Body of pancreas (tissue), 4 donors: ENCODE measurements at regions not wholly inside any gene's neighbourhood (a gene's known extent, or its start where the extent isn't known, plus 50 kb on each side); places are given as distances from the start of the nearest gene placed in this dataset.
A peak's percentile ranks its signal among the peaks of the same experiment; 100 is the strongest.

Source experiments
- ATAC-seq: fragments of 150-250 bp; one replicate; pipeline ENCODE4 v1.9.1; 2016
- DNase-seq, 4 donors: peaks; one replicate each; pipeline ENCODE4 v3.0.0-alpha.2; 2019
- H3K27ac ChIP-seq, 4 donors: fragments of 200-600 bp; sonication (generic); 1 replicate in 3 of 4; 2 replicates in 1 of 4; pipeline versions ENCODE4 v1.5.1 to v1.6.1; 2016 to 2019; ENCODE audit warnings: mild to moderate bottlenecking in 1 of 4, mixed read lengths in 1 of 4, moderate library complexity in 1 of 4
- H3K27me3 ChIP-seq, 2 donors: fragments of 200-600 bp; sonication (generic); one replicate each; pipeline ENCODE4 v1.6.0; 2016; ENCODE audit warnings: mild to moderate bottlenecking in 1 of 2
- H3K36me3 ChIP-seq, 2 donors: fragments of 200-600 bp; sonication (generic); replicated peaks in 1 of 2; 2 replicates each; pipeline ENCODE4 v1.5.1; 2016; ENCODE audit warnings: low read depth in 2 of 2; ENCODE audit not compliant: insufficient read depth in 1 of 2
- H3K4me1 ChIP-seq: fragments of 200-600 bp; sonication (generic); one replicate; pipeline ENCODE4 v1.6.0; 2016
- H3K4me3 ChIP-seq, 2 donors: fragments of 200-600 bp; sonication (generic); 1 replicate in 1 of 2; 2 replicates in 1 of 2; pipeline ENCODE4 v1.5.1; 2016 to 2019
- H3K9me3 ChIP-seq, 3 donors: fragments of 200-600 bp; sonication (generic); 1 replicate in 2 of 3; 2 replicates in 1 of 3; pipeline ENCODE4 v1.5.1; 2016
- CTCF ChIP-seq, 7 experiments: fragments of 450-650 bp in 4 of 7; fragments of 200-600 bp in 3 of 7; sonication (generic) in 3 of 7; IDR thresholded peaks; one replicate each; pipeline ENCODE4 v1.5.1; 2016 to 2019; ENCODE audit warnings: antibody characterized with exemption in 7 of 7
- POLR2A ChIP-seq, 3 donors: fragments of 450-650 bp; IDR thresholded peaks; one replicate each; pipeline ENCODE4 v1.6.1; 2016; ENCODE audit warnings: antibody characterized with exemption in 3 of 3, mild to moderate bottlenecking in 2 of 3
- WGBS, 2 donors: methylation state at CpG; one replicate each; pipeline ENCODE4 v1.1.5; 2017; 5-methylcytosine and 5-hydroxymethylcytosine counted together
- intact Hi-C: fragments of 100-400 bp; cut with DNase I; formaldehyde crosslinking; loops from one replicate; pipeline ENCODE4 v1.15.1; 2023

GRCh38 chr9:1913631-1914330, 101.4 kb upstream of the SMARCA2 start:
- WGBS, 2 donors: 78 to 84% methylated on average over 6 of the region's 6 CpGs
- no peak for ATAC-seq
- TF ChIP-seq CTCF (IDR thresholded peaks at IDR 0.05): no peak
- no peak for TF ChIP-seq POLR2A (IDR thresholded peaks at IDR 0.05)
- Histone ChIP-seq H3K9me3 (no peaks in the 10 kb centered on the region), H3K27me3 (no peaks in the 10 kb centered on the region), H3K4me3 (no peak overlapping the region), H3K27ac (no peak overlapping the region), H3K4me1 (no peaks in the 10 kb centered on the region), H3K36me3 (no peaks in the 10 kb centered on the region)
- intact Hi-C loops: no loop called here
- DNase-seq: no peak

GRCh38 chr9:1916095-1916494, 99.1 kb upstream of the SMARCA2 start:
- 70 to 72% methylated on average over 6 of the region's 6 CpGs for WGBS, 2 donors
- H3K9me3 ChIP-seq: no peaks in the 10 kb centered on the region
- H3K27me3 ChIP-seq: no peaks in the 10 kb centered on the region
- no peak overlapping the region for H3K27ac ChIP-seq
- no peak for TF ChIP-seq CTCF (IDR thresholded peaks at IDR 0.05)
- TF ChIP-seq POLR2A (IDR thresholded peaks at IDR 0.05): no peak
- H3K36me3 ChIP-seq: no peaks in the 10 kb centered on the region
- H3K4me3 ChIP-seq: peak overlapping the region in 1 of 2 donors; percentile 6
- no peaks in the 10 kb centered on the region for H3K4me1 ChIP-seq
- intact Hi-C loops: no loop called here
- DNase-seq (peak in 1 of 4 donors; percentile 8), ATAC-seq (no peak)

- Histone ChIP-seq H3K27me3 (no peaks in the 10 kb centered on the region), H3K4me1 (no peaks in the 10 kb centered on the region), H3K9me3 (no peaks in the 10 kb centered on the region), H3K27ac (no peak overlapping the region), H3K36me3 (no peaks in the 10 kb centered on the region), H3K4me3 (no peak overlapping the region)
- DNase-seq: no peak
- WGBS, 2 donors: 72 to 75% methylated on average over 12 of the region's 12 CpGs
- intact Hi-C loops: no loop called here
- no peak for TF ChIP-seq CTCF (IDR thresholded peaks at IDR 0.05)
- TF ChIP-seq POLR2A (IDR thresholded peaks at IDR 0.05): no peak
- ATAC-seq: no peak
These were observed 98.5 kb upstream of the SMARCA2 start for GRCh38 chr9:1916655-1917054.

GRCh38 chr9:1917396-1917935, 97.7 kb upstream of the SMARCA2 start:
- intact Hi-C loops: no loop called here
- Histone ChIP-seq H3K36me3 (no peaks in the 10 kb centered on the region), H3K4me3 (no peak overlapping the region), H3K27ac (no peak overlapping the region), H3K27me3 (no peaks in the 10 kb centered on the region), H3K4me1 (no peaks in the 10 kb centered on the region), H3K9me3 (no peaks in the 10 kb centered on the region)
- 41 to 54% methylated on average over 11 of the region's 11 CpGs for WGBS, 2 donors
- TF ChIP-seq CTCF (IDR thresholded peaks at IDR 0.05): no peak
- TF ChIP-seq POLR2A (IDR thresholded peaks at IDR 0.05): no peak
- no peak for DNase-seq
- no peak for ATAC-seq

GRCh38 chr9:1918108-1918507, 97.0 kb upstream of the SMARCA2 start:
- TF ChIP-seq POLR2A (IDR thresholded peaks at IDR 0.05): no peak
- TF ChIP-seq CTCF (IDR thresholded peaks at IDR 0.05): no peak
- H3K9me3 ChIP-seq: no peaks in the 10 kb centered on the region
- H3K27me3 ChIP-seq: no peaks in the 10 kb centered on the region
- no peak for ATAC-seq
- intact Hi-C loops: no loop called here
- no peaks in the 10 kb centered on the region for H3K4me1 ChIP-seq
- DNase-seq: no peak
- H3K4me3 ChIP-seq: no peak overlapping the region
- WGBS, 2 donors: 66% methylated on average over 3 of the region's 3 CpGs
- H3K27ac ChIP-seq: no peak overlapping the region
- H3K36me3 ChIP-seq: no peaks in the 10 kb centered on the region
